ENCODE measurements at regions not wholly inside any gene's neighbourhood (a gene's known extent, or its start where the extent isn't known, plus 50 kb on each side); places are given as distances from the start of the nearest gene placed in this dataset.

- DNase-seq = no peak
These were observed 153.5 kb upstream of the FOXF1 start for GRCh38 chr16:86356804-86357203.

GRCh38 chr16:86357303-86357702 lies 153.0 kb upstream of the FOXF1 start:
- DNase-seq = no peak

GRCh38 chr16:86357950-86358349 lies 152.4 kb upstream of the FOXF1 start:
- no peak for DNase-seq

- no peak for DNase-seq
These were observed 150.8 kb upstream of the FOXF1 start for GRCh38 chr16:86359571-86359970.

GRCh38 chr16:86362155-86362849 lies 148.0 kb upstream of the FOXF1 start:
- DNase-seq = no peak

GRCh38 chr16:86363057-86363490 lies 147.3 kb upstream of the FOXF1 start:
- DNase-seq = no peak

- no peak for DNase-seq
These were observed 146.3 kb upstream of the FOXF1 start for GRCh38 chr16:86363836-86364618.

GRCh38 chr16:86364653-86365380 lies 145.5 kb upstream of the FOXF1 start:
- DNase-seq = no peak

GRCh38 chr16:86365513-86366273 lies 144.6 kb upstream of the FOXF1 start:
- DNase-seq = no peak

GRCh38 chr16:86366481-86366880 lies 143.8 kb upstream of the FOXF1 start:
- no peak for DNase-seq

GRCh38 chr16:86367291-86368072 lies 142.8 kb upstream of the FOXF1 start:
- no peak for DNase-seq

GRCh38 chr16:86368261-86368660 lies 142.1 kb upstream of the FOXF1 start:
- no peak for DNase-seq

GRCh38 chr16:86370062-86370461 lies 140.3 kb upstream of the FOXF1 start:
- no peak for DNase-seq

GRCh38 chr16:86371083-86371803 lies 139.1 kb upstream of the FOXF1 start:
- no peak for DNase-seq

GRCh38 chr16:86372193-86372592 lies 138.1 kb upstream of the FOXF1 start:
- DNase-seq = no peak

GRCh38 chr16:86373276-86373901 lies 136.9 kb upstream of the FOXF1 start:
- no peak for DNase-seq

- DNase-seq = no peak
These were observed 135.7 kb upstream of the FOXF1 start for GRCh38 chr16:86374603-86375130.

- DNase-seq = no peak
These were observed 135.0 kb upstream of the FOXF1 start for GRCh38 chr16:86375364-86375763.

- no peak for DNase-seq
These were observed 134.5 kb upstream of the FOXF1 start for GRCh38 chr16:86375851-86376250.

GRCh38 chr16:86376837-86377236 lies 133.5 kb upstream of the FOXF1 start:
- DNase-seq = no peak

Data from NCI-H526 (cell line).